Thyroid gland (tissue), 4 donors: ENCODE measurements at regions not wholly inside any gene's neighbourhood (a gene's known extent, or its start where the extent isn't known, plus 50 kb on each side); places are given as distances from the start of the nearest gene placed in this dataset.

Experiments used
- POLR2A ChIP-seq, 2 donors: fragments of 450-650 bp; IDR thresholded peaks; one replicate each; pipeline ENCODE4 v1.6.1; 2017; ENCODE audit warnings: antibody characterized with exemption in 2 of 2, mild to moderate bottlenecking in 2 of 2, moderate library complexity in 1 of 2
- TF ChIP-seq, protein P1 (sequence below), 6 experiments: fragments of 200-600 bp in 3 of 6; fragments of 450-650 bp in 3 of 6; sonication (generic) in 3 of 6; IDR thresholded peaks; one replicate each; pipeline ENCODE4 v1.5.1; 2016 to 2019; ENCODE audit warnings: antibody characterized with exemption in 6 of 6, mild to moderate bottlenecking in 2 of 6, inconsistent platforms in 1 of 6, moderate library complexity in 1 of 6

DNA sequence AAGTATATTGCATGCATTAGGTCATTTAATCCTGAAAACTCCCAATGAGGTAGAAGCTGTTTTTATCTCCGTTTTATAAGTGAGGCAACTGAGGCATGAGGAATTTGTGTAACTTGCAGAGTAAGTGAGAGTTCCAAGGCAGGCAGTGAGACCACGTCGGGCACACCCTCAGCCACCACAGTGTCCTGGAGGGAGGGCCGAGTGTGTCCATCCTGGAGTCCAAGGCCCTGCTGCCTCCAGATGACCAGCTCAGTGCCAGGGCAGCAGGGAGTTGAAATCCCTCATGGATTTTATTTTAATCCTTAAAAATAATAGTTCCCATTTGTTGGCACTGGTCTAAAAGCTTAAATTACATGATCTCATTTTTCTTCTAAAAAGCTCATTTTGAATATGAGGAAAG lies 104.6 kb upstream of the SMIM23 start:
- TF ChIP-seq, protein P1, sequence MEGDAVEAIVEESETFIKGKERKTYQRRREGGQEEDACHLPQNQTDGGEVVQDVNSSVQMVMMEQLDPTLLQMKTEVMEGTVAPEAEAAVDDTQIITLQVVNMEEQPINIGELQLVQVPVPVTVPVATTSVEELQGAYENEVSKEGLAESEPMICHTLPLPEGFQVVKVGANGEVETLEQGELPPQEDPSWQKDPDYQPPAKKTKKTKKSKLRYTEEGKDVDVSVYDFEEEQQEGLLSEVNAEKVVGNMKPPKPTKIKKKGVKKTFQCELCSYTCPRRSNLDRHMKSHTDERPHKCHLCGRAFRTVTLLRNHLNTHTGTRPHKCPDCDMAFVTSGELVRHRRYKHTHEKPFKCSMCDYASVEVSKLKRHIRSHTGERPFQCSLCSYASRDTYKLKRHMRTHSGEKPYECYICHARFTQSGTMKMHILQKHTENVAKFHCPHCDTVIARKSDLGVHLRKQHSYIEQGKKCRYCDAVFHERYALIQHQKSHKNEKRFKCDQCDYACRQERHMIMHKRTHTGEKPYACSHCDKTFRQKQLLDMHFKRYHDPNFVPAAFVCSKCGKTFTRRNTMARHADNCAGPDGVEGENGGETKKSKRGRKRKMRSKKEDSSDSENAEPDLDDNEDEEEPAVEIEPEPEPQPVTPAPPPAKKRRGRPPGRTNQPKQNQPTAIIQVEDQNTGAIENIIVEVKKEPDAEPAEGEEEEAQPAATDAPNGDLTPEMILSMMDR (IDR thresholded peaks at IDR 0.05), result no peak
- TF ChIP-seq POLR2A (IDR thresholded peaks at IDR 0.05), result no peak
